HL-60 (cell line): ENCODE measurements at regions not wholly inside any gene's neighbourhood (a gene's known extent, or its start where the extent isn't known, plus 50 kb on each side); places are given as distances from the start of the nearest gene placed in this dataset.

Source experiments
- CTCF ChIP-seq: IDR thresholded peaks from one replicate; pipeline ENCODE4 v1.5.1; 2011; ENCODE audit warnings: low read length, control low read depth, inconsistent platforms; ENCODE audit not compliant: insufficient read depth
- REST ChIP-seq: IDR thresholded peaks from 2 replicates; pipeline ENCODE4 v1.6.1; 2012; ENCODE audit warnings: low read depth; ENCODE audit not compliant: insufficient replicate concordance

GRCh38 chr13:50677687-50678463 lies 165.6 kb downstream of the DLEU7 start:
- TF ChIP-seq CTCF (no peak), REST (no peak)
